ENCODE measurements at regions not wholly inside any gene's neighbourhood (a gene's known extent, or its start where the extent isn't known, plus 50 kb on each side); places are given as distances from the start of the nearest gene placed in this dataset.
"Not testable (repeated sequence)": the region's sequence is repeated elsewhere in the genome, so short reads cannot be mapped to it uniquely, and the experiment has no call there.

- Histone ChIP-seq H3K27me3 (no peaks in the 10 kb centered on the region), H3K9me3 (no peaks in the 10 kb centered on the region), H3K36me3 (no peaks in the 10 kb centered on the region), H3K4me3 (no peak overlapping the region), H3K4me1 (peaks cover 0 to 9% (median 0%) of the 10 kb centered on the region in 4 donors), H3K27ac (no peak overlapping the region)
- intact Hi-C loops (cut with DNase I; ENCODE audit: low total_unique reads), result no loop called here
- WGBS, 5 donors, result 81 to 93% (median 88%) methylated on average over 1 of the region's 1 CpG
- DNase-seq, result no peak
- no peak for TF ChIP-seq POLR2AphosphoS5 (IDR thresholded peaks at IDR 0.05)
- TF ChIP-seq, protein P1, sequence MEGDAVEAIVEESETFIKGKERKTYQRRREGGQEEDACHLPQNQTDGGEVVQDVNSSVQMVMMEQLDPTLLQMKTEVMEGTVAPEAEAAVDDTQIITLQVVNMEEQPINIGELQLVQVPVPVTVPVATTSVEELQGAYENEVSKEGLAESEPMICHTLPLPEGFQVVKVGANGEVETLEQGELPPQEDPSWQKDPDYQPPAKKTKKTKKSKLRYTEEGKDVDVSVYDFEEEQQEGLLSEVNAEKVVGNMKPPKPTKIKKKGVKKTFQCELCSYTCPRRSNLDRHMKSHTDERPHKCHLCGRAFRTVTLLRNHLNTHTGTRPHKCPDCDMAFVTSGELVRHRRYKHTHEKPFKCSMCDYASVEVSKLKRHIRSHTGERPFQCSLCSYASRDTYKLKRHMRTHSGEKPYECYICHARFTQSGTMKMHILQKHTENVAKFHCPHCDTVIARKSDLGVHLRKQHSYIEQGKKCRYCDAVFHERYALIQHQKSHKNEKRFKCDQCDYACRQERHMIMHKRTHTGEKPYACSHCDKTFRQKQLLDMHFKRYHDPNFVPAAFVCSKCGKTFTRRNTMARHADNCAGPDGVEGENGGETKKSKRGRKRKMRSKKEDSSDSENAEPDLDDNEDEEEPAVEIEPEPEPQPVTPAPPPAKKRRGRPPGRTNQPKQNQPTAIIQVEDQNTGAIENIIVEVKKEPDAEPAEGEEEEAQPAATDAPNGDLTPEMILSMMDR (IDR thresholded peaks at IDR 0.05), result no peak
These were observed 184.9 kb downstream of the COL12A1 start for GRCh38 chr6:75020971-75021370.

DNA sequence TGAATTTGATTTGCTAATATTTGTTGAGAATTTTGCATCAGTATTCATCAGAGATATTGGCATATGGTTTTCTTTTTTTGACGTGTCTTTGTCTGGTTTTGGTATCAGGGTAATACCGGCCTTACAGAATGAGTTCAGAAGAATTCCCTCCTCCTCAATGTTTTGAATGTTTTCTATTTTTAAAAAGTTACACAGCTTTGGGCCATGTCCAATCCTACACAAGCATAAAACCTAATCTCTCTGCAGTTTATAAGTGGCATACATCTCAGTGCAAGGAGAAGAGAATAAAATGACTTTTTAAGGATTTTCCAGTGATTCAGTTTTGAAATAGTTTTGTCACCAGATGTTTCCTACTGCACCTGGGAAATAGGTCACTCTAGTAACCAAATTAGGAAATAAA is 185.5 kb downstream of the COL12A1 start:
- no peak for TF ChIP-seq POLR2AphosphoS5 (IDR thresholded peaks at IDR 0.05)
- TF ChIP-seq, protein P1 (IDR thresholded peaks at IDR 0.05), result no peak
- no peak for TF ChIP-seq EP300 (IDR thresholded peaks at IDR 0.05)
- no peak for TF ChIP-seq POLR2A (IDR thresholded peaks at IDR 0.05)
- Histone ChIP-seq H3K27me3 (no peaks in the 10 kb centered on the region), H3K4me1 (peaks cover 0 to 8% (median 0%) of the 10 kb centered on the region in 4 donors), H3K4me3 (no peak overlapping the region), H3K27ac (no peak overlapping the region), H3K36me3 (no peaks in the 10 kb centered on the region), H3K9me3 (no peaks in the 10 kb centered on the region)
- 46 to 77% (median 72%) methylated on average over 2 of the region's 2 CpGs for WGBS, 5 donors
- DNase-seq, result no peak
- intact Hi-C loops (cut with DNase I; ENCODE audit: low total_unique reads), result no loop called here

DNA sequence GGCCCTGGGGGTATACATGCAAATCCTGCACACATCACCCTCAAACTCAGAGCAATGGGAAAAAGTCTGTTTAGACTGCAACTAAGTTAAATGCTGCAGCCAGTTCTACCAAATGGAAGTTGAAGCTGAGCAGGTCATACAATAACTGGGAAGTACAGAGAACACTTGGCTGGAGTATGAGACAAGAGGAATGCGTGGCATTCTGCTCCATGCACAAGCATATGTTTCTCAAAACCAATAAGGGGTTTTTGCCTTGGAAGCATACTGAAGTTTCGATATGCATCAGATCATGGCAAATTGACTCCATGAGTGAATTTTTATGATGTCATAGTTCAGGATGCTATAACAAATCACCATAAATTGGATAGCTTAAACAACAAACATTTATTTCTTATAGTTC is 193.8 kb downstream of the COL12A1 start:
- 67 to 88% (median 78%) methylated on average over 2 of the region's 2 CpGs for WGBS, 5 donors
- TF ChIP-seq EP300 (IDR thresholded peaks at IDR 0.05) (no peak), POLR2AphosphoS5 (IDR thresholded peaks at IDR 0.05) (no peak), POLR2A (IDR thresholded peaks at IDR 0.05) (no peak)
- TF ChIP-seq, protein P1 (IDR thresholded peaks at IDR 0.05), result no peak
- Histone ChIP-seq H3K4me3 (no peak overlapping the region), H3K9me3 (no peaks in the 10 kb centered on the region), H3K36me3 (no peaks in the 10 kb centered on the region), H3K4me1 (no peaks in the 10 kb centered on the region), H3K27ac (no peak overlapping the region), H3K27me3 (no peaks in the 10 kb centered on the region)
- peak in 1 of 2 donors; percentile 36 for DNase-seq
- intact Hi-C loops (cut with DNase I; ENCODE audit: low total_unique reads), result no loop called here

DNA sequence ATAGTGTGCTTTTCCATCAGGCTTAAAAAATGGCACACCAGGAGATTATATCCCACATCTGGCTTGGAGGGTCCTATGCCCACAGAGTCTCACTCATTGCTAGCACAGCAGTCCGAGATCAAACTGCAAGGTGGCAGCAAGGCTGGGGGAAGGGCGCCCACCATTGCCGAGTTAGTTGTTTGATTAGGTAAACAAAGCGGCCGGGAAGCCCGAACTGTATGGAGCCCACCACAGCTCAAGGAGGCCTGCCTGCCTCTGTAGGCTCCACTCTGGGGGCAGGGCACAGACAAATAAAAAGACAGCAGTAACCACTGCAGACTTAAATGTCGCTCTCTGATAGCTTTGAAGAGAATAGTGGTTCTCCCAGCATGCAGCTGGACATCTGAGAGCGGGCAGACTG is 201.9 kb downstream of the COL12A1 start:
- WGBS, 5 donors, result 82 to 92% (median 89%) methylated on average over 7 to 8 of the region's 8 CpGs
- DNase-seq; H3K27ac ChIP-seq; H3K4me3 ChIP-seq; H3K27me3 ChIP-seq; H3K36me3 ChIP-seq; H3K4me1 ChIP-seq; intact Hi-C loops (cut with DNase I; ENCODE audit: low total_unique reads): not testable (repeated sequence)
- H3K9me3 ChIP-seq, result peaks cover 0 to 17% (median 10%) of the 10 kb centered on the region in 4 donors

- 47 to 81% (median 76%) methylated on average over 1 of the region's 1 CpG for WGBS, 5 donors
- Histone ChIP-seq H3K4me3 (no peak overlapping the region), H3K27ac (no peak overlapping the region), H3K36me3 (no peaks in the 10 kb centered on the region), H3K27me3 (no peaks in the 10 kb centered on the region), H3K9me3 (no peaks in the 10 kb centered on the region), H3K4me1 (no peaks in the 10 kb centered on the region)
- no peak for DNase-seq
- TF ChIP-seq EP300 (IDR thresholded peaks at IDR 0.05), result no peak
- TF ChIP-seq, protein P1 (IDR thresholded peaks at IDR 0.05), result no peak
- no peak for TF ChIP-seq POLR2A (IDR thresholded peaks at IDR 0.05)
- no peak for TF ChIP-seq POLR2AphosphoS5 (IDR thresholded peaks at IDR 0.05)
- intact Hi-C loops (cut with DNase I; ENCODE audit: low total_unique reads), result no loop called here
These were observed 208.2 kb downstream of the COL12A1 start for GRCh38 chr6:74997646-74998045.

Data from stomach (tissue), 8 donors.